ENCODE measurements at regions not wholly inside any gene's neighbourhood (a gene's known extent, or its start where the extent isn't known, plus 50 kb on each side); places are given as distances from the start of the nearest gene placed in this dataset.

DNA sequence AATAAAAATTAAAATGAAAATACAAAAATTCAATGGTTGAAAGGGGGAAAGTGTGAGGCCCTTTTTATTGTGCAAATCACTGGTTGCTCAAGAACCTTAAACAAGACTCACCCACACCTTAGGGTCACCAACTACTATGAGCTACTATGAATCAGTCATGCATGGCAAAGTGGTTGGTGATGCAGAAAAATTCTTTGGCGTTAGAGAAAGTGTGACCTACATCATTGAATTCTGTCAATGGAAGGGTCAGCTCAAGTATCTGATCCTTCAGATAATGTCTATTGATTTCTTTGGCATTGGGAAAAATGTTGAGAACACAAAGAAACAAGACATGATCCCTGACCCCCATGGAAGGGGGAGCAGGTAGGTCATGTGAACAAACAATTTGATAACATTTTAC lies 149.7 kb upstream of the ADCY2 start:
- Histone ChIP-seq H2BK120ac (ENCODE audit: low read depth, low read length) (no peak overlapping the region), H3K36me3 (ENCODE audit: control insufficient read depth, insufficient read depth, low read length) (no peaks in the 10 kb centered on the region), H3K79me1 (ENCODE audit: low read depth in 1 of 2, low read length in 2 of 2) (no peaks in the 10 kb centered on the region), H3K23ac (ENCODE audit: low read depth, low read length) (no peak overlapping the region), H3K4me1 (ENCODE audit: control insufficient read depth, insufficient read depth, low read length) (no peaks in the 10 kb centered on the region), H3K4me2 (ENCODE audit: low read depth, low read length) (no peak overlapping the region), H3K4ac (ENCODE audit: low read depth, low read length) (no peak overlapping the region), H3K14ac (replicated peaks; ENCODE audit: low read depth, low read length) (no peak overlapping the region), H4K5ac (ENCODE audit: low read depth, low read length) (no peak overlapping the region), H3K9me3 (ENCODE audit: control insufficient read depth, insufficient read depth, low read length) (peaks cover 14% of the 10 kb centered on the region), H2BK15ac (ENCODE audit: low read depth, low read length) (no peak overlapping the region), H3K9me1 (ENCODE audit: insufficient read depth, low read length) (no peaks in the 10 kb centered on the region), H2AFZ (replicated peaks; ENCODE audit: low read length, poor library complexity) (no peak overlapping the region), H4K91ac (ENCODE audit: insufficient read depth, low read depth, low read length) (no peak overlapping the region), H2AK9ac (replicated peaks; ENCODE audit: low read depth, low read length, poor library complexity) (no peak overlapping the region), H2AK5ac (ENCODE audit: low read depth, low read length) (no peak overlapping the region), H4K20me1 (ENCODE audit: insufficient read depth, low read length) (no peaks in the 10 kb centered on the region), H3K56ac (ENCODE audit: extremely low read depth, insufficient read depth, low read length) (no peak overlapping the region), H3K18ac (ENCODE audit: low read depth, low read length) (no peak overlapping the region), H4K8ac (ENCODE audit: low read depth in 2 of 2, low read length in 2 of 2) (no peak overlapping the region), H2BK5ac (ENCODE audit: low read depth, low read length, poor library complexity, severe bottlenecking) (no peak overlapping the region), H3K27ac (ENCODE audit: insufficient read depth, low read length) (no peak overlapping the region), H3K27me3 (ENCODE audit: control insufficient read depth, insufficient read depth, low read length) (no peaks in the 10 kb centered on the region), H3K9ac (ENCODE audit: low read depth, low read length) (no peak overlapping the region), H2BK20ac (ENCODE audit: low read depth, low read length) (no peak overlapping the region), H3K4me3 (ENCODE audit: insufficient read depth, low read depth, low read length) (no peak overlapping the region)
- in situ Hi-C loops (cut with MboI; ENCODE audit: low sequenced_read_pairs), result no loop called here
- intact Hi-C loops (cut with micrococcal nuclease), result no loop called here
- ChIA-PET POLR2A (ENCODE audit: unreplicated experiment) (no interaction called here), CTCF (no interaction called here)
- TF ChIP-seq RAD21 (IDR thresholded peaks at IDR 0.05; ENCODE audit: low read length), result no peak
- ATAC-seq (ENCODE audit: low read depth), result no peak
- dilution Hi-C loops (cut with HindIII; ENCODE audit: low sequenced_read_pairs, unreplicated experiment), result no loop called here
- no TSS peak for BruUV-seq (replicated peaks)
- WGBS, 2 experiments (ENCODE audit: extremely low coverage in 2 of 2, insufficient read length in 1 of 2), result no CpG with 5 or more reads among the region's 1 CpG
- no peak for DNase-seq

Data from IMR-90 (cell line).